ENCODE measurements at regions not wholly inside any gene's neighbourhood (a gene's known extent, or its start where the extent isn't known, plus 50 kb on each side); places are given as distances from the start of the nearest gene placed in this dataset.
A peak's percentile ranks its signal among the peaks of the same experiment; 100 is the strongest.

- TF ChIP-seq TSHZ2 (CRISPR knock-in tag; IDR thresholded peaks at IDR 0.05) = no peak
These were observed 88.1 kb upstream of the PTPRR start (continued) for GRCh38 chr12:71008616-71009015.

GRCh38 chr12:71007781-71008404, 87.4 kb upstream of the PTPRR start:
- TF ChIP-seq PPARA (CRISPR knock-in tag; IDR thresholded peaks at IDR 0.05; ENCODE audit: borderline replicate concordance) (no peak), ZC3H10 (CRISPR knock-in tag; IDR thresholded peaks at IDR 0.05) (no peak), TSHZ2 (CRISPR knock-in tag; IDR thresholded peaks at IDR 0.05) (no peak), ZNF565 (CRISPR knock-in tag; conservative IDR thresholded peaks at IDR 0.05; ENCODE audit: low read depth) (no peak), ZFP30 (CRISPR knock-in tag; IDR thresholded peaks at IDR 0.05) (no peak)
- ATAC-seq = no peak

GRCh38 chr12:71007020-71007419, 86.5 kb upstream of the PTPRR start:
- ATAC-seq = no peak
- no peak for TF ChIP-seq ZC3H10 (CRISPR knock-in tag; IDR thresholded peaks at IDR 0.05)
- no peak for TF ChIP-seq RARB (CRISPR knock-in tag; IDR thresholded peaks at IDR 0.05)
- TF ChIP-seq SNAI2 (CRISPR knock-in tag; IDR thresholded peaks at IDR 0.05) = peak; percentile 82
- no peak for TF ChIP-seq ZFP3 (CRISPR knock-in tag; IDR thresholded peaks at IDR 0.05)
- peak; percentile 94 for TF ChIP-seq ISL1 (CRISPR knock-in tag; IDR thresholded peaks at IDR 0.05)
- no peak for TF ChIP-seq ARNTL (CRISPR knock-in tag; IDR thresholded peaks at IDR 0.05; ENCODE audit: borderline replicate concordance, low read depth)
- peak; percentile 82; the same call in 1 of the 2 replicates for TF ChIP-seq GLIS3 (CRISPR knock-in tag; IDR thresholded peaks at IDR 0.05)
- 0 out of 2 replicates have a peak, but pooled peaks have one; percentile 8 for TF ChIP-seq PPARA (CRISPR knock-in tag; IDR thresholded peaks at IDR 0.05; ENCODE audit: borderline replicate concordance)
- no peak for TF ChIP-seq BACH2 (CRISPR knock-in tag; IDR thresholded peaks at IDR 0.05; ENCODE audit: borderline replicate concordance)
- no peak for TF ChIP-seq OSR1 (CRISPR knock-in tag; IDR thresholded peaks at IDR 0.05)
- 0 out of 2 replicates have a peak, but pooled peaks have one; percentile 20 for TF ChIP-seq ESRRG (CRISPR knock-in tag; IDR thresholded peaks at IDR 0.05)
- peak; percentile 81 for TF ChIP-seq CSRNP3 (CRISPR knock-in tag; IDR thresholded peaks at IDR 0.05)
- peak; percentile 98 for TF ChIP-seq TCF4 (CRISPR knock-in tag; IDR thresholded peaks at IDR 0.05; ENCODE audit: borderline replicate concordance)
- TF ChIP-seq ZFP30 (CRISPR knock-in tag; IDR thresholded peaks at IDR 0.05) = 0 out of 2 replicates have a peak, but pooled peaks have one; percentile 27
- peak; percentile 44; the same call in 1 of the 2 replicates for TF ChIP-seq PATZ1 (CRISPR knock-in tag; IDR thresholded peaks at IDR 0.05; ENCODE audit: borderline replicate concordance)
- peak; percentile 65 for TF ChIP-seq ZNF8 (CRISPR knock-in tag; IDR thresholded peaks at IDR 0.05)
- no peak for TF ChIP-seq TOX (CRISPR knock-in tag; IDR thresholded peaks at IDR 0.05; ENCODE audit: borderline replicate concordance)
- TF ChIP-seq TSHZ2 (CRISPR knock-in tag; IDR thresholded peaks at IDR 0.05) = peak; percentile 98
- no peak for TF ChIP-seq CSDC2 (CRISPR knock-in tag; IDR thresholded peaks at IDR 0.05)
- no peak for TF ChIP-seq POU6F1 (CRISPR knock-in tag; IDR thresholded peaks at IDR 0.05; ENCODE audit: borderline replicate concordance, low read depth)
- TF ChIP-seq CREB5 (CRISPR knock-in tag; IDR thresholded peaks at IDR 0.05; ENCODE audit: low read depth) = peak; percentile 69; the same call in 1 of the 2 replicates
- peak; percentile 78 for TF ChIP-seq ZNF70 (CRISPR knock-in tag; IDR thresholded peaks at IDR 0.05)
